ENCODE measurements at regions not wholly inside any gene's neighbourhood (a gene's known extent, or its start where the extent isn't known, plus 50 kb on each side); places are given as distances from the start of the nearest gene placed in this dataset.

DNA sequence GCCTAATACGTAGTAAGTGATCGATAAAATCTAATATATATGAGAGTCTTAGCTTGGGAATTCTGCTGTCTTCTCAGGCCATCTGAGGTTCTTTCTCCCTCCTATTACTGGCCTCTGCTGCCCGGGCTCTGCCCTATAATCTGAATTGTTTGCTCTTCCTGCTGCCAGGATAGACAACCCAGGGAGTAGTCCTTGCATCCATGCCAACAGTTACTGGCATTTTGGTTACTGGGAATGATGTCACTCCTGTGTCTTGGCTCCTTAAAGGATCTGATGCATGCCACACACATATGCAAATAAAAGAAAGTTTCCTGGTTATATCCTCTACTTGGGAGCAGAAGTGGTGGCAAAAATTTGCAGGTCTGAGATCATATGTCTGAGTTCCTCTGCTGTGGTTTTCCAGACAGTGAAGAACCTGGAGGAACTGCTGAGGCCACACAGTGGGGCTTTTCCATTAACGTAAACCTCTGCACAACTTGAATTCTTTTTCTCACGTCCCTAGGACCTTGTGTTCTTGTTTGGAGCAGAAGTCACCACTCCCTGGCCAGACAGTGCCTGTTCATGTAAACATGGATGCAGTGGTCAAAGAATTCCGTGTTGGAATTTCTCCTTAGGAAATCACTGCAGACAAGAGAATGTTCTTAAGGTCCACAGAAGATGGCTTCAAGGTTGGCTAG lies 320.6 kb upstream of the TBX3 start:
- no peaks in the 10 kb centered on the region for H3K9me3 ChIP-seq (replicated peaks; ENCODE audit: control insufficient read depth, insufficient read depth, low read length)
- H4K20me1 ChIP-seq (replicated peaks; ENCODE audit: control insufficient read depth, extremely low read depth, insufficient read depth, low read length), result no peaks in the 10 kb centered on the region
- no TSS peak for BruUV-seq (replicated peaks)
- DNase-seq (ENCODE audit: low read depth, low spot score) (no peak), FAIRE-seq (no peak)
- no peak overlapping the region for H3K27ac ChIP-seq (ENCODE audit: insufficient read depth, low read depth, low read length)
- no peak overlapping the region for H3K4me2 ChIP-seq (ENCODE audit: insufficient read depth, low read length)
- intact Hi-C loops (cut with micrococcal nuclease), result no loop called here
- H3K4me3 ChIP-seq (replicated peaks in 1 of 3; ENCODE audit: insufficient read depth in 1 of 3, low read depth in 1 of 3, low read length in 3 of 3), result no peak overlapping the region
- dilution Hi-C loops (cut with MboI; ENCODE audit: extremely low pct_ligation_motif_present, low sequenced_read_pairs), result no loop called here
- H3K9ac ChIP-seq (replicated peaks; ENCODE audit: extremely low read depth, insufficient read depth, low read length), result no peak overlapping the region
- ChIA-PET POLR2A (no interaction called here), CTCF (no interaction called here)
- H3K36me3 ChIP-seq (ENCODE audit: control insufficient read depth in 2 of 2, extremely low read depth in 1 of 2, insufficient read depth in 2 of 2, low read length in 2 of 2), result no peaks in the 10 kb centered on the region
- no peaks in the 10 kb centered on the region for H3K9me1 ChIP-seq (replicated peaks; ENCODE audit: control insufficient read depth, extremely low read depth, insufficient read depth, low read length)
- H3K27me3 ChIP-seq (ENCODE audit: control insufficient read depth in 2 of 2, insufficient read depth in 2 of 2, low read length in 2 of 2), result no peaks in the 10 kb centered on the region
- no peaks in the 10 kb centered on the region for H3K79me2 ChIP-seq (ENCODE audit: control insufficient read depth, insufficient read depth, low read length)
- no peak overlapping the region for H2AFZ ChIP-seq (ENCODE audit: low read depth, low read length)
- no peaks in the 10 kb centered on the region for H3K4me1 ChIP-seq (ENCODE audit: control insufficient read depth, extremely low read depth, insufficient read depth, low read length)
- TF ChIP-seq, protein P1, sequence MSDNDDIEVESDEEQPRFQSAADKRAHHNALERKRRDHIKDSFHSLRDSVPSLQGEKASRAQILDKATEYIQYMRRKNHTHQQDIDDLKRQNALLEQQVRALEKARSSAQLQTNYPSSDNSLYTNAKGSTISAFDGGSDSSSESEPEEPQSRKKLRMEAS (IDR thresholded peaks at IDR 0.05; ENCODE audit: insufficient read depth, insufficient read length), result no peak
- TF ChIP-seq, protein P2, sequence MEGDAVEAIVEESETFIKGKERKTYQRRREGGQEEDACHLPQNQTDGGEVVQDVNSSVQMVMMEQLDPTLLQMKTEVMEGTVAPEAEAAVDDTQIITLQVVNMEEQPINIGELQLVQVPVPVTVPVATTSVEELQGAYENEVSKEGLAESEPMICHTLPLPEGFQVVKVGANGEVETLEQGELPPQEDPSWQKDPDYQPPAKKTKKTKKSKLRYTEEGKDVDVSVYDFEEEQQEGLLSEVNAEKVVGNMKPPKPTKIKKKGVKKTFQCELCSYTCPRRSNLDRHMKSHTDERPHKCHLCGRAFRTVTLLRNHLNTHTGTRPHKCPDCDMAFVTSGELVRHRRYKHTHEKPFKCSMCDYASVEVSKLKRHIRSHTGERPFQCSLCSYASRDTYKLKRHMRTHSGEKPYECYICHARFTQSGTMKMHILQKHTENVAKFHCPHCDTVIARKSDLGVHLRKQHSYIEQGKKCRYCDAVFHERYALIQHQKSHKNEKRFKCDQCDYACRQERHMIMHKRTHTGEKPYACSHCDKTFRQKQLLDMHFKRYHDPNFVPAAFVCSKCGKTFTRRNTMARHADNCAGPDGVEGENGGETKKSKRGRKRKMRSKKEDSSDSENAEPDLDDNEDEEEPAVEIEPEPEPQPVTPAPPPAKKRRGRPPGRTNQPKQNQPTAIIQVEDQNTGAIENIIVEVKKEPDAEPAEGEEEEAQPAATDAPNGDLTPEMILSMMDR (IDR thresholded peaks at IDR 0.05; ENCODE audit: extremely low read depth in 1 of 2, insufficient read depth in 1 of 2, low read depth in 1 of 2, low read length in 2 of 2), result no peak
- TF ChIP-seq POLR2AphosphoS5 (IDR thresholded peaks at IDR 0.05; ENCODE audit: insufficient read depth, low read depth, low read length) (no peak), POLR2A (IDR thresholded peaks at IDR 0.05; ENCODE audit: low read depth, low read length) (no peak), FOS (IDR thresholded peaks at IDR 0.05; ENCODE audit: borderline replicate concordance, insufficient read depth, low read length) (no peak), JUN (IDR thresholded peaks at IDR 0.05; ENCODE audit: borderline replicate concordance, insufficient read depth, insufficient read length, low read depth) (no peak), MYC (IDR thresholded peaks at IDR 0.05; ENCODE audit: low read depth, low read length) (no peak), GATA2 (IDR thresholded peaks at IDR 0.05; ENCODE audit: insufficient read depth, insufficient read length, low read depth, low read length) (no peak), EZH2 (IDR thresholded peaks at IDR 0.05; ENCODE audit: borderline replicate concordance, low read depth, low read length, severe bottlenecking) (no peak)

Data from endothelial cell of umbilical vein (primary cell).